ENCODE measurements at regions not wholly inside any gene's neighbourhood (a gene's known extent, or its start where the extent isn't known, plus 50 kb on each side); places are given as distances from the start of the nearest gene placed in this dataset.

- TF ChIP-seq, protein P1, sequence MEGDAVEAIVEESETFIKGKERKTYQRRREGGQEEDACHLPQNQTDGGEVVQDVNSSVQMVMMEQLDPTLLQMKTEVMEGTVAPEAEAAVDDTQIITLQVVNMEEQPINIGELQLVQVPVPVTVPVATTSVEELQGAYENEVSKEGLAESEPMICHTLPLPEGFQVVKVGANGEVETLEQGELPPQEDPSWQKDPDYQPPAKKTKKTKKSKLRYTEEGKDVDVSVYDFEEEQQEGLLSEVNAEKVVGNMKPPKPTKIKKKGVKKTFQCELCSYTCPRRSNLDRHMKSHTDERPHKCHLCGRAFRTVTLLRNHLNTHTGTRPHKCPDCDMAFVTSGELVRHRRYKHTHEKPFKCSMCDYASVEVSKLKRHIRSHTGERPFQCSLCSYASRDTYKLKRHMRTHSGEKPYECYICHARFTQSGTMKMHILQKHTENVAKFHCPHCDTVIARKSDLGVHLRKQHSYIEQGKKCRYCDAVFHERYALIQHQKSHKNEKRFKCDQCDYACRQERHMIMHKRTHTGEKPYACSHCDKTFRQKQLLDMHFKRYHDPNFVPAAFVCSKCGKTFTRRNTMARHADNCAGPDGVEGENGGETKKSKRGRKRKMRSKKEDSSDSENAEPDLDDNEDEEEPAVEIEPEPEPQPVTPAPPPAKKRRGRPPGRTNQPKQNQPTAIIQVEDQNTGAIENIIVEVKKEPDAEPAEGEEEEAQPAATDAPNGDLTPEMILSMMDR (IDR thresholded peaks at IDR 0.05), result no peak
- TF ChIP-seq POLR2A (IDR thresholded peaks at IDR 0.05), result no peak
Measured at GRCh38 chr12:126558810-126559209, 1493.6 kb downstream of the AACS start.

Data from stomach (tissue), 4 donors.